Right lobe of liver (tissue), 6 donors: ENCODE measurements at regions not wholly inside any gene's neighbourhood (a gene's known extent, or its start where the extent isn't known, plus 50 kb on each side); places are given as distances from the start of the nearest gene placed in this dataset.

Experiments used
- ATAC-seq, 4 donors: fragments of 200-7000 bp; cut with Tn5 transposase; one replicate each; pipeline ENCODE4 v1.9.1; 2020; ENCODE audit warnings: mild to moderate bottlenecking in 4 of 4, moderate library complexity in 4 of 4
- DNase-seq, 3 donors: peaks; one replicate each; pipeline ENCODE4 v3.0.0-alpha.2; 2020
- H3K27ac ChIP-seq, 3 donors: fragments of 200-600 bp; one replicate each; pipeline ENCODE4 v1.8.0; 2022
- H3K27me3 ChIP-seq, 2 donors: fragments of 200-600 bp; one replicate each; pipeline ENCODE4 v1.8.0; 2022
- H3K36me3 ChIP-seq, 4 donors: fragments of 200-600 bp; sonication (generic) in 1 of 4; one replicate each; pipeline versions ENCODE4 v1.5.1 to v1.8.0; 2017 to 2022; ENCODE audit warnings: control low read depth in 1 of 4
- H3K4me1 ChIP-seq, 4 donors: fragments of 200-600 bp; sonication (generic) in 1 of 4; one replicate each; pipeline versions ENCODE4 v1.5.1 to v1.8.0; 2017 to 2022; ENCODE audit warnings: control low read depth in 1 of 4
- H3K4me3 ChIP-seq, 3 donors: fragments of 200-600 bp; one replicate each; pipeline ENCODE4 v1.8.0; 2022
- H3K9me3 ChIP-seq, 4 donors: fragments of 200-600 bp; sonication (generic) in 1 of 4; one replicate each; pipeline versions ENCODE4 v1.5.1 to v1.8.0; 2017 to 2022; ENCODE audit warnings: control low read depth in 1 of 4
- POLR2A ChIP-seq: fragments of 450-650 bp; IDR thresholded peaks from one replicate; pipeline ENCODE4 v1.6.1; 2017; ENCODE audit warnings: antibody characterized with exemption, mild to moderate bottlenecking
- WGBS: methylation state at CpG from one replicate; pipeline ENCODE4 v1.1.6; 2018; ENCODE audit warnings: low coverage, low lambda C conversion rate; ENCODE audit not compliant: insufficient coverage; ENCODE audit errors: missing lambda C conversion rate; 5-methylcytosine and 5-hydroxymethylcytosine counted together
- intact Hi-C, 2 donors: fragments of 100-400 bp; cut with DNase I; formaldehyde crosslinking; loops; one replicate each; pipeline versions ENCODE4 v1.11.2 to v1.14.1; 2022
- TF ChIP-seq, protein P1 (sequence below), 4 donors: fragments of 200-600 bp in 3 of 4; fragments of 450-650 bp in 1 of 4; IDR thresholded peaks; one replicate each; pipeline versions ENCODE4 v1.5.1 to v1.8.0; 2016 to 2022; ENCODE audit warnings: antibody characterized with exemption in 4 of 4, mild to moderate bottlenecking in 2 of 4
- donor health status: DM: no; HTN: yes; CAD: no.
- donor health status: DM: no; HTN: no; CAD: no.
- donor health status: DM: no; HTN: no; CAD: no.
- donor health status: DM: no; HTN: yes; CAD: no.
- donor health status: DM: no; HTN: yes; CAD: no.

DNA sequence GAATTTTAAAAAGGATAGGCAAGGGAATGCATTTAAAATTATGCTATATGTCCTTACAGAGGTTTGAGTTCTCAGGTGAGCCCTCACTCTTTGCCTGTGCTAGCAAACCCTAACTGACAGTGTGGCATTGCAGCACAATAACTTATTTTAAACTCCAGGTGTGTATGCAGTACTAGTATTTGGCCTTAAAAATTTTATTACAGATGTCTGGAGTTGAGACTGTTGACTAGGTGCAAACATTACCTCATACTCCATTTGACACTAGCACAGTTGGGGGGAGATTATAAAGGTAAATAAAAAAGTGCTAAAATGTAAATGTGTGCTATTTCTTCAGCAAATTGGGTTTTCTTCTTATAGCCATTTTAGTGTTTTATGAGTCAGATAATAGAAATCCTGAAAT, 407.7 kb downstream of the SH3GL2 start:
- TF ChIP-seq POLR2A, result no peak
- TF ChIP-seq, protein P1, sequence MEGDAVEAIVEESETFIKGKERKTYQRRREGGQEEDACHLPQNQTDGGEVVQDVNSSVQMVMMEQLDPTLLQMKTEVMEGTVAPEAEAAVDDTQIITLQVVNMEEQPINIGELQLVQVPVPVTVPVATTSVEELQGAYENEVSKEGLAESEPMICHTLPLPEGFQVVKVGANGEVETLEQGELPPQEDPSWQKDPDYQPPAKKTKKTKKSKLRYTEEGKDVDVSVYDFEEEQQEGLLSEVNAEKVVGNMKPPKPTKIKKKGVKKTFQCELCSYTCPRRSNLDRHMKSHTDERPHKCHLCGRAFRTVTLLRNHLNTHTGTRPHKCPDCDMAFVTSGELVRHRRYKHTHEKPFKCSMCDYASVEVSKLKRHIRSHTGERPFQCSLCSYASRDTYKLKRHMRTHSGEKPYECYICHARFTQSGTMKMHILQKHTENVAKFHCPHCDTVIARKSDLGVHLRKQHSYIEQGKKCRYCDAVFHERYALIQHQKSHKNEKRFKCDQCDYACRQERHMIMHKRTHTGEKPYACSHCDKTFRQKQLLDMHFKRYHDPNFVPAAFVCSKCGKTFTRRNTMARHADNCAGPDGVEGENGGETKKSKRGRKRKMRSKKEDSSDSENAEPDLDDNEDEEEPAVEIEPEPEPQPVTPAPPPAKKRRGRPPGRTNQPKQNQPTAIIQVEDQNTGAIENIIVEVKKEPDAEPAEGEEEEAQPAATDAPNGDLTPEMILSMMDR (IDR thresholded peaks at IDR 0.05), result no peak
- DNase-seq, result no peak
- intact Hi-C loops, result no loop called here
- Histone ChIP-seq H3K9me3 (no peaks in the 10 kb centered on the region), H3K27me3 (no peaks in the 10 kb centered on the region), H3K4me3 (no peak overlapping the region), H3K4me1 (peaks cover 0 to 12% (median 2%) of the 10 kb centered on the region in 4 donors), H3K36me3 (no peaks in the 10 kb centered on the region), H3K27ac (no peak overlapping the region)
- peak in 1 of 4 donors; percentile 42 for ATAC-seq

DNA sequence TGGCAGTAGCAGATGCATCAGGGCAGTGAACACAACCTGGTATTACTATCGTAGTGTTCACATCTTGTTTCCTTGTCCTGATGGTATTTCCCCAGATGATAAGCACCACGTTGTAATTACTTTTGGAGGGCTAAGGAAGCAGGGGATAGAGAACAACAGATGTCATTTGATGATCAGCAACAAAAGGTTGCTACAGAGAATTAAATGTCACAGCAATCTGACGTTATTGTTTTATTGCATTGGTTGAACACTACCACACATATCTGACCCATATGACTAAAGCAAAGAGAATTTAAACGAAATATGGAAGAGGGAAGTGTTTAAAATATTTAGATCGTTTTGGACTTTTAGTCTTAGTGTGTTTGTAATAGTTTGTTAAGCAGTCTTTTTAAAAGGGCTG, 408.3 kb downstream of the SH3GL2 start:
- Histone ChIP-seq H3K9me3 (no peaks in the 10 kb centered on the region), H3K36me3 (no peaks in the 10 kb centered on the region), H3K27me3 (no peaks in the 10 kb centered on the region), H3K4me3 (no peak overlapping the region), H3K27ac (no peak overlapping the region), H3K4me1 (peaks cover 0 to 12% (median 2%) of the 10 kb centered on the region in 4 donors)
- no peak for ATAC-seq
- intact Hi-C loops, result no loop called here
- WGBS, result 50% methylated on average over 5 of the region's 5 CpGs
- no peak for DNase-seq
- TF ChIP-seq POLR2A, result no peak
- TF ChIP-seq, protein P1 (IDR thresholded peaks at IDR 0.05), result no peak

DNA sequence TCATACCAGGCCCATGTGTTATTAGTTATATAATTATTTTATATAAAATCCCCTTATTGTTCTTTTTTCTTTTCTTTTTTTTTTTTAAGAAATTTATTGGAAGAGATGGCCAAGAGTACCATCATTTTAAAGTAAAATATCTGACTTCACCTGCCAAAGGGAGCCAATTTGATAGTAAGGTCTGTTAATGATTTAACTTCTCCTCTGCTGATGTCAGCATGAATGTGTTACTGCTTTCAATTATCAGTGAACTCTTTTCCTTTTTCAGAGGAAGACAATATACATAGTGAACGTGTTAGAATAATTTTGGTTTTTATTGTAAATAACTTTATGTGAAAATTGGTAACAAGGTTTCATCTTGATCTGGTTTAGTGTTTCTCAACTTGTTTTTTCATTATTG, 409.6 kb downstream of the SH3GL2 start:
- Histone ChIP-seq H3K27ac (peak overlapping the region in 2 of 3 donors; percentile 15 to 60), H3K4me3 (no peak overlapping the region), H3K36me3 (no peaks in the 10 kb centered on the region), H3K9me3 (no peaks in the 10 kb centered on the region), H3K4me1 (peaks cover 0 to 12% (median 2%) of the 10 kb centered on the region in 4 donors), H3K27me3 (no peaks in the 10 kb centered on the region)
- WGBS, result 6% methylated on average over 1 of the region's 1 CpG
- intact Hi-C loops, result no loop called here
- DNase-seq (no peak), ATAC-seq (peak; percentile 82 to 94 (median 90))
- TF ChIP-seq POLR2A, result no peak
- TF ChIP-seq, protein P1 (IDR thresholded peaks at IDR 0.05), result no peak

DNA sequence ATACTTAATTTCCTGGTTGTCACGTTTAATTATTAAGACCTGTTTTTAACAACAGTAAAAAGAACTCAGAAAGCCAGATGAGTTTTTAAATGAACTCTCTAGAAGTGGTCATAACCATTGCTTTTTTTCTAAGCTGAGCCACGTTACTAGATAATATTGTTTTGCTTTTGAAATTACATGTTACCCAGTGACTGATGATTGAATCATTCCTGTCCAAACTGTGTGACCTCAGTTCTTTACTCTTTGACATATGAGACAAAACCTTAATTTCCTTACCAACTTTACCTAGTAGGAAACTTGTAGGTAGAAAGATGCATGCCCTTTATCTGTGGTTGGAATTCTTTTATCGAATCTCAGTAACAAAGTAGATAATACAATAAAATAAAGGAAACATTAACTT, 411.7 kb downstream of the SH3GL2 start:
- no peak for TF ChIP-seq POLR2A
- TF ChIP-seq, protein P1 (IDR thresholded peaks at IDR 0.05), result no peak
- DNase-seq (no peak), ATAC-seq (no peak)
- no peak overlapping the region for H3K4me3 ChIP-seq
- H3K4me1 ChIP-seq, result peaks cover 0 to 18% (median 2%) of the 10 kb centered on the region in 4 donors
- intact Hi-C loops, result no loop called here
- H3K9me3 ChIP-seq, result no peaks in the 10 kb centered on the region
- no peaks in the 10 kb centered on the region for H3K27me3 ChIP-seq
- WGBS, result 63% methylated on average over 3 of the region's 3 CpGs
- no peak overlapping the region for H3K27ac ChIP-seq
- H3K36me3 ChIP-seq, result no peaks in the 10 kb centered on the region

DNA sequence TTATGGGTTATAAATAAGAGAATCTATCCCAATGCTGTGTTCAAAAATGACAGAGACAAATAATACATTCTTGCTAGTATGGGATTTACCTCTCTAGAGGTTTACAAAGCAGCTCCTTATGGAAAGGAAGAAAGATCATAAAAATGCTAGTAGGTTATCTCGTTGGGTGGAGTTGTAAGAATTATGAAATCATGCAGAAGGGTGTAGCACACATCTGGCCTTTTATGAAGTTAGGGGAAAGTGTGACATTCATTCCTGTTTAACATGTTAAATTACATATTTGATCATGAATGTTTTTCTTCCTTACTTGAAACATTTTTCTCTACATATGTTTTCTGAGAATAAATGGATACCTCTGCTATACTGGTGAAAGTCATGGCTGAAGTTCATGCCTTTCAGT, 414.2 kb downstream of the SH3GL2 start:
- ATAC-seq (no peak), DNase-seq (no peak)
- TF ChIP-seq POLR2A, result no peak
- TF ChIP-seq, protein P1 (IDR thresholded peaks at IDR 0.05), result no peak
- no peaks in the 10 kb centered on the region for H3K36me3 ChIP-seq
- intact Hi-C loops, result no loop called here
- H3K4me1 ChIP-seq, result peaks cover 0 to 16% (median 2%) of the 10 kb centered on the region in 4 donors
- H3K27ac ChIP-seq, result no peak overlapping the region
- no peaks in the 10 kb centered on the region for H3K27me3 ChIP-seq
- WGBS, result 43% methylated on average over 1 of the region's 1 CpG
- H3K4me3 ChIP-seq, result no peak overlapping the region
- H3K9me3 ChIP-seq, result no peaks in the 10 kb centered on the region
